ENCODE measurements at regions not wholly inside any gene's neighbourhood (a gene's known extent, or its start where the extent isn't known, plus 50 kb on each side); places are given as distances from the start of the nearest gene placed in this dataset.
A peak's percentile ranks its signal among the peaks of the same experiment; 100 is the strongest.
"Not testable (repeated sequence)": the region's sequence is repeated elsewhere in the genome, so short reads cannot be mapped to it uniquely, and the experiment has no call there.

GRCh38 chr13:94813920-94814475, 101.7 kb upstream of the SOX21 start:
- DNase-seq = no peak

- DNase-seq = no peak
Measured at GRCh38 chr13:94811753-94812152, 99.4 kb upstream of the SOX21 start.

- DNase-seq = no peak
Measured at GRCh38 chr13:94800423-94800822, 88.1 kb upstream of the SOX21 start.

GRCh38 chr13:94799299-94799698, 87.0 kb upstream of the SOX21 start:
- DNase-seq = no peak

GRCh38 chr13:94798738-94799137, 86.4 kb upstream of the SOX21 start:
- no peak for DNase-seq

- no peak for DNase-seq
Measured at GRCh38 chr13:94795292-94795691, 82.9 kb upstream of the SOX21 start.

- not testable (repeated sequence) for DNase-seq
Measured at GRCh38 chr13:94786246-94786645, 73.9 kb upstream of the SOX21 start.

- DNase-seq = no peak
Measured at GRCh38 chr13:94784066-94784465, 71.7 kb upstream of the SOX21 start.

- DNase-seq = no peak
Measured at GRCh38 chr13:94783489-94783888, 71.1 kb upstream of the SOX21 start.

GRCh38 chr13:94780421-94780820, 68.1 kb upstream of the SOX21 start:
- DNase-seq = no peak

- no peak for DNase-seq
Measured at GRCh38 chr13:94778986-94779385, 66.6 kb upstream of the SOX21 start.

GRCh38 chr13:94778585-94778984, 66.2 kb upstream of the SOX21 start:
- no peak for DNase-seq

- no peak for DNase-seq
Measured at GRCh38 chr13:94776956-94777355, 64.6 kb upstream of the SOX21 start.

- no peak for DNase-seq
Measured at GRCh38 chr13:94776300-94776699, 64.0 kb upstream of the SOX21 start.

- DNase-seq = no peak
Measured at GRCh38 chr13:94765814-94766213, 53.5 kb upstream of the SOX21 start.

GRCh38 chr13:94764576-94765321, 52.4 kb upstream of the SOX21 start:
- DNase-seq = peak; percentile 89

Measured in GOT3 (cell line).